Natural killer cell (primary cell): ENCODE measurements at regions not wholly inside any gene's neighbourhood (a gene's known extent, or its start where the extent isn't known, plus 50 kb on each side); places are given as distances from the start of the nearest gene placed in this dataset.

Experiments
- ATAC-seq, 3 donors: fragments of 150-1000 bp in 2 of 3; fragments of 200-7000 bp in 1 of 3; cut with Tn5 transposase; 1 replicate in 1 of 3; 2 replicates in 2 of 3; pipeline ENCODE4 v1.10.0; 2021; ENCODE audit warnings: mild to moderate bottlenecking in 2 of 3, moderate library complexity in 2 of 3
- DNase-seq, 2 donors: peaks; one replicate each; pipeline versions ENCODE4 v3.0.0 to v3.0.0-alpha.2; 2013 to 2021; ENCODE audit warnings: mixed read lengths in 1 of 2
- H3K27ac ChIP-seq: one replicate; pipeline ENCODE4 v1.5.1; 2013; ENCODE audit warnings: mild to moderate bottlenecking, low read length
- H3K27me3 ChIP-seq: one replicate; pipeline ENCODE4 v1.6.1; 2013; ENCODE audit warnings: low read length; ENCODE audit not compliant: control insufficient read depth, insufficient read depth
- H3K36me3 ChIP-seq: one replicate; pipeline ENCODE4 v1.6.1; 2013; ENCODE audit warnings: low read length; ENCODE audit not compliant: control insufficient read depth, insufficient read depth
- H3K4me1 ChIP-seq: one replicate; pipeline ENCODE4 v1.6.1; 2013; ENCODE audit warnings: low read length; ENCODE audit not compliant: control insufficient read depth, insufficient read depth
- H3K4me3 ChIP-seq: one replicate; pipeline ENCODE4 v1.5.1; 2013; ENCODE audit warnings: low read length
- H3K9me3 ChIP-seq: one replicate; pipeline ENCODE4 v1.6.1; 2013; ENCODE audit warnings: low read length; ENCODE audit not compliant: control insufficient read depth, insufficient read depth
- H3K27ac Mint-ChIP-seq, 2 donors: one replicate each; pipeline ENCODE4 v1.8.0; 2022; ENCODE audit warnings: mild to moderate bottlenecking in 2 of 2, mixed read lengths in 2 of 2, moderate library complexity in 1 of 2
- H3K27me3 Mint-ChIP-seq, 2 donors: one replicate each; pipeline ENCODE4 v1.8.0; 2022; ENCODE audit warnings: low read depth in 2 of 2, mixed read lengths in 2 of 2
- H3K36me3 Mint-ChIP-seq: one replicate; pipeline ENCODE4 v1.8.0; 2022; ENCODE audit warnings: mixed read lengths
- H3K4me1 Mint-ChIP-seq, 2 donors: one replicate each; pipeline ENCODE4 v1.8.0; 2022; ENCODE audit warnings: mixed read lengths in 2 of 2
- H3K4me3 Mint-ChIP-seq: one replicate; pipeline ENCODE4 v1.8.0; 2022; ENCODE audit warnings: mild to moderate bottlenecking, moderate library complexity, mixed read lengths
- H3K9me3 Mint-ChIP-seq, 2 donors: one replicate each; pipeline ENCODE4 v1.8.0; 2022; ENCODE audit warnings: mixed read lengths in 2 of 2
- CTCF ChIP-seq: fragments of 200-600 bp; IDR thresholded peaks from one replicate; pipeline ENCODE4 v1.8.0; 2022; ENCODE audit warnings: antibody characterized with exemption
- WGBS: methylation state at CpG from one replicate; pipeline ENCODE4 v1.1.7; 2013; ENCODE audit warnings: missing lambda C conversion rate; ENCODE audit not compliant: insufficient coverage; 5-methylcytosine and 5-hydroxymethylcytosine counted together
- intact Hi-C: fragments of 100-400 bp; cut with micrococcal nuclease; formaldehyde crosslinking; loops from one replicate; pipeline ENCODE4 v1.14.2; 2022

GRCh38 chr1:232467073-232467760, 162.7 kb downstream of the SIPA1L2 start:
- DNase-seq (no peak), ATAC-seq (no peak)
- WGBS, result 81% methylated on average over 8 of the region's 9 CpGs
- Histone ChIP-seq H3K9me3 (no peaks in the 10 kb centered on the region), H3K27ac (no peak overlapping the region), H3K27me3 (no peaks in the 10 kb centered on the region), H3K4me3 (no peak overlapping the region), H3K4me1 (no peaks in the 10 kb centered on the region), H3K36me3 (no peaks in the 10 kb centered on the region)
- intact Hi-C loops, result no loop called here
- H3K9me3 Mint-ChIP-seq, result no peaks in the 10 kb centered on the region
- peaks cover 6 to 15% of the 10 kb centered on the region in 2 donors for H3K4me1 Mint-ChIP-seq
- no peak overlapping the region for H3K27ac Mint-ChIP-seq
- peaks cover 6 to 23% of the 10 kb centered on the region in 2 donors for H3K27me3 Mint-ChIP-seq
- no peak for TF ChIP-seq CTCF
- no peak overlapping the region for H3K4me3 Mint-ChIP-seq
- H3K36me3 Mint-ChIP-seq, result no peaks in the 10 kb centered on the region

- Histone ChIP-seq H3K27ac (no peak overlapping the region), H3K27me3 (no peaks in the 10 kb centered on the region), H3K4me1 (peaks cover 3% of the 10 kb centered on the region), H3K9me3 (no peaks in the 10 kb centered on the region), H3K36me3 (no peaks in the 10 kb centered on the region), H3K4me3 (no peak overlapping the region)
- no peak for DNase-seq
- Mint-ChIP-seq H3K27ac (no peak overlapping the region), H3K27me3 (peaks cover 9 to 34% of the 10 kb centered on the region in 2 donors), H3K4me3 (no peak overlapping the region), H3K36me3 (no peaks in the 10 kb centered on the region), H3K4me1 (peaks cover 7 to 8% of the 10 kb centered on the region in 2 donors), H3K9me3 (no peaks in the 10 kb centered on the region)
- intact Hi-C loops, result no loop called here
- ATAC-seq, result no peak
- 100% methylated on average over 1 of the region's 1 CpG for WGBS
- no peak for TF ChIP-seq CTCF
Observed at GRCh38 chr1:232464325-232464724, 165.6 kb downstream of the SIPA1L2 start.

DNA sequence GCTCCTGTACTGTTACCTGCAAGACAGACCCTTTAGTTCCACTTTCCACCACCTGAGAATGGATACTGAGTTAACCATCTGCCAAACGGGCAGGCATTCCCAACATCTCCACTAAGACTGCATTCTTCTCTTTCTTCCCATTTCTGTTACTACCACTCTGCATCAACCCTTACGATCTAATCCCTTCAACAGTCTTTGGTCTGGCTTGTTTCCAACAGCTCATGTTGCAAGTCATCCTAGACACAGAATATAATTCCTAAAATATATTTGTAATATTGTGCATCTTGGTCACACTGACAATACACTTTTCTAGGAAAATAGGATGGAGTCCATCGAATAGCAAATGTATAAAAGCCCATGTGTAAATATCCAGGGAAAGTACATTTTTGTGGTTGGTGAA, 166.7 kb downstream of the SIPA1L2 start:
- DNase-seq (no peak), ATAC-seq (no peak)
- H3K27me3 ChIP-seq, result no peaks in the 10 kb centered on the region
- H3K9me3 ChIP-seq, result no peaks in the 10 kb centered on the region
- intact Hi-C loops, result no loop called here
- no peak for TF ChIP-seq CTCF
- Mint-ChIP-seq H3K27ac (no peak overlapping the region), H3K36me3 (no peaks in the 10 kb centered on the region), H3K4me1 (peaks cover 17 to 19% of the 10 kb centered on the region in 2 donors), H3K27me3 (peaks cover 9 to 34% of the 10 kb centered on the region in 2 donors), H3K4me3 (no peak overlapping the region), H3K9me3 (no peaks in the 10 kb centered on the region)
- no peaks in the 10 kb centered on the region for H3K36me3 ChIP-seq
- no peak overlapping the region for H3K27ac ChIP-seq
- 76% methylated on average over 3 of the region's 3 CpGs for WGBS
- no peak overlapping the region for H3K4me3 ChIP-seq
- peaks cover 4% of the 10 kb centered on the region for H3K4me1 ChIP-seq

DNA sequence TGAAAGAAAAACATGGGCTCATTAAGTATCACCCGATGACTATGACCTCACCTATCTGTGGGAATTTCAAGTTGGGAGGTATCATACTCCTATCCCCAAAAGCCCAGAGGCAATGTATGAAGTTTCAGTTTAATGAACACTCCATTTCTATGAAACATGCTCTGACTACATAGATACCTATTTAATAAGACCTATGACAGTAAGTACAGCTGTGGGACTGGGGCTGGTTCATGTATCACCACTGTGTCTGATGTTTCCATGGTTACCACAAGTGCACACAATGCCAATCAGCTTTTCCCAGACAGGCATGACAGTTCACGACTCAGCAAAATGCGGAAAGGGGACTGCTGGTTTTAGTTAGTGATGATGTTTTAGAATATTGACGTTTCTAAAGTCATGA, 167.7 kb downstream of the SIPA1L2 start:
- intact Hi-C loops, result no loop called here
- Histone ChIP-seq H3K4me3 (no peak overlapping the region), H3K27ac (no peak overlapping the region), H3K36me3 (no peaks in the 10 kb centered on the region), H3K9me3 (no peaks in the 10 kb centered on the region), H3K27me3 (no peaks in the 10 kb centered on the region), H3K4me1 (peaks cover 4% of the 10 kb centered on the region)
- H3K27ac Mint-ChIP-seq, result no peak overlapping the region
- peaks cover 9 to 25% of the 10 kb centered on the region in 2 donors for H3K27me3 Mint-ChIP-seq
- H3K36me3 Mint-ChIP-seq, result no peaks in the 10 kb centered on the region
- ATAC-seq, result no peak
- no peaks in the 10 kb centered on the region for H3K9me3 Mint-ChIP-seq
- no peak for DNase-seq
- WGBS, result 86% methylated on average over 4 of the region's 4 CpGs
- no peak for TF ChIP-seq CTCF
- no peak overlapping the region for H3K4me3 Mint-ChIP-seq
- H3K4me1 Mint-ChIP-seq, result peaks cover 21 to 23% of the 10 kb centered on the region in 2 donors
